ENCODE measurements at regions not wholly inside any gene's neighbourhood (a gene's known extent, or its start where the extent isn't known, plus 50 kb on each side); places are given as distances from the start of the nearest gene placed in this dataset.

DNA sequence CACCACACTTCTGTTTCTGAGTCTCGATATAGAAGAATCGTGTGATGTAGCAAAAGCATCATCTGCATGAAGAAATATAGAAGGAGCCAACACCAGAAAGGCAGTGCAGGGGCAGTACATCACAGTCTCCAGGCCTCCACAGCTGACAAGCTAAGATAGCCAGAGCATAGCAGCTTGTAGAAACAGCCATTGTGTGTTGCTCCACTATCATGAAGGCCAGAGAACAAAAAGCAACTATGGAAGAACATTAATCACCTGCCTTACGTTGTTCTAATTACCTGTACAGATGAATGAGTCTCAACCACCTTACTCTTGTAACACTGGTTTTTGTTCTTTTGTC, 129.0 kb downstream of the RND3 start:
- Histone ChIP-seq H3K27me3 (ENCODE audit: control insufficient read depth in 2 of 2, insufficient read depth in 2 of 2, low read length in 2 of 2) (no peaks in the 10 kb centered on the region), H3K4me2 (ENCODE audit: insufficient read depth, low read length) (no peak overlapping the region), H3K9ac (replicated peaks; ENCODE audit: extremely low read depth, insufficient read depth, low read length) (no peak overlapping the region), H4K20me1 (replicated peaks; ENCODE audit: control insufficient read depth, extremely low read depth, insufficient read depth, low read length) (no peaks in the 10 kb centered on the region), H3K9me3 (replicated peaks; ENCODE audit: control insufficient read depth, insufficient read depth, low read length) (no peaks in the 10 kb centered on the region), H3K79me2 (ENCODE audit: control insufficient read depth, insufficient read depth, low read length) (no peaks in the 10 kb centered on the region), H3K4me3 (replicated peaks in 1 of 3; ENCODE audit: insufficient read depth in 1 of 3, low read depth in 1 of 3, low read length in 3 of 3) (no peak overlapping the region), H3K27ac (ENCODE audit: insufficient read depth, low read depth, low read length) (no peak overlapping the region), H3K36me3 (ENCODE audit: control insufficient read depth in 2 of 2, extremely low read depth in 1 of 2, insufficient read depth in 2 of 2, low read length in 2 of 2) (no peaks in the 10 kb centered on the region), H2AFZ (ENCODE audit: low read depth, low read length) (no peak overlapping the region), H3K4me1 (ENCODE audit: control insufficient read depth, extremely low read depth, insufficient read depth, low read length) (peaks cover 8% of the 10 kb centered on the region), H3K9me1 (replicated peaks; ENCODE audit: control insufficient read depth, extremely low read depth, insufficient read depth, low read length) (no peaks in the 10 kb centered on the region)
- no TSS peak for BruUV-seq (replicated peaks)
- intact Hi-C loops (cut with micrococcal nuclease): no loop called here
- dilution Hi-C loops (cut with MboI; ENCODE audit: extremely low pct_ligation_motif_present, low sequenced_read_pairs): no loop called here
- FAIRE-seq (no peak), DNase-seq (ENCODE audit: low read depth, low spot score) (no peak)
- CTCF ChIA-PET: no interaction called here
- no peak for TF ChIP-seq EZH2 (IDR thresholded peaks at IDR 0.05; ENCODE audit: borderline replicate concordance, low read depth, low read length, severe bottlenecking)
- TF ChIP-seq MYC (IDR thresholded peaks at IDR 0.05; ENCODE audit: low read depth, low read length): no peak
- no peak for TF ChIP-seq POLR2A (IDR thresholded peaks at IDR 0.05; ENCODE audit: low read depth, low read length)
- TF ChIP-seq, protein P1, sequence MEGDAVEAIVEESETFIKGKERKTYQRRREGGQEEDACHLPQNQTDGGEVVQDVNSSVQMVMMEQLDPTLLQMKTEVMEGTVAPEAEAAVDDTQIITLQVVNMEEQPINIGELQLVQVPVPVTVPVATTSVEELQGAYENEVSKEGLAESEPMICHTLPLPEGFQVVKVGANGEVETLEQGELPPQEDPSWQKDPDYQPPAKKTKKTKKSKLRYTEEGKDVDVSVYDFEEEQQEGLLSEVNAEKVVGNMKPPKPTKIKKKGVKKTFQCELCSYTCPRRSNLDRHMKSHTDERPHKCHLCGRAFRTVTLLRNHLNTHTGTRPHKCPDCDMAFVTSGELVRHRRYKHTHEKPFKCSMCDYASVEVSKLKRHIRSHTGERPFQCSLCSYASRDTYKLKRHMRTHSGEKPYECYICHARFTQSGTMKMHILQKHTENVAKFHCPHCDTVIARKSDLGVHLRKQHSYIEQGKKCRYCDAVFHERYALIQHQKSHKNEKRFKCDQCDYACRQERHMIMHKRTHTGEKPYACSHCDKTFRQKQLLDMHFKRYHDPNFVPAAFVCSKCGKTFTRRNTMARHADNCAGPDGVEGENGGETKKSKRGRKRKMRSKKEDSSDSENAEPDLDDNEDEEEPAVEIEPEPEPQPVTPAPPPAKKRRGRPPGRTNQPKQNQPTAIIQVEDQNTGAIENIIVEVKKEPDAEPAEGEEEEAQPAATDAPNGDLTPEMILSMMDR (IDR thresholded peaks at IDR 0.05; ENCODE audit: extremely low read depth in 1 of 2, insufficient read depth in 1 of 2, low read depth in 1 of 2, low read length in 2 of 2): no peak
- TF ChIP-seq POLR2AphosphoS5 (IDR thresholded peaks at IDR 0.05; ENCODE audit: insufficient read depth, low read depth, low read length): no peak
- TF ChIP-seq, protein P2, sequence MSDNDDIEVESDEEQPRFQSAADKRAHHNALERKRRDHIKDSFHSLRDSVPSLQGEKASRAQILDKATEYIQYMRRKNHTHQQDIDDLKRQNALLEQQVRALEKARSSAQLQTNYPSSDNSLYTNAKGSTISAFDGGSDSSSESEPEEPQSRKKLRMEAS (IDR thresholded peaks at IDR 0.05; ENCODE audit: insufficient read depth, insufficient read length): no peak
- TF ChIP-seq FOS (IDR thresholded peaks at IDR 0.05; ENCODE audit: borderline replicate concordance, insufficient read depth, low read length): no peak
- no peak for TF ChIP-seq GATA2 (IDR thresholded peaks at IDR 0.05; ENCODE audit: insufficient read depth, insufficient read length, low read depth, low read length)
- no peak for TF ChIP-seq JUN (IDR thresholded peaks at IDR 0.05; ENCODE audit: borderline replicate concordance, insufficient read depth, insufficient read length, low read depth)
- POLR2A ChIA-PET: no interaction called here
